H1 (cell line): ENCODE measurements at regions not wholly inside any gene's neighbourhood (a gene's known extent, or its start where the extent isn't known, plus 50 kb on each side); places are given as distances from the start of the nearest gene placed in this dataset.

Experiments
- BRCA1 ChIP-seq: IDR thresholded peaks from 2 replicates; pipeline ENCODE4 v1.6.1; 2012; ENCODE audit warnings: low read depth, low read length, improper control_type of control experiment
- CBX5 ChIP-seq: fragments of 300-800, 300-1000 bp; sonication (generic); IDR thresholded peaks from 2 replicates; pipeline ENCODE4 v1.7.1; 2016; ENCODE audit warnings: antibody characterized with exemption, low read length, low read depth
- CHD7 ChIP-seq: fragments of 300-600 bp; sonication (generic); IDR thresholded peaks from 2 replicates; pipeline ENCODE4 v1.7.1; 2012; ENCODE audit warnings: low read length, moderate library complexity, mild to moderate bottlenecking, inconsistent platforms; ENCODE audit not compliant: insufficient replicate concordance
- EGR1 ChIP-seq: IDR thresholded peaks from 2 replicates; pipeline ENCODE4 v1.6.1; 2011; ENCODE audit warnings: low read depth, low read length, borderline replicate concordance
- MAX ChIP-seq: IDR thresholded peaks from 2 replicates; pipeline ENCODE4 v1.6.1; 2012; ENCODE audit warnings: inconsistent platforms
- SAP30 ChIP-seq: fragments of 300-600 bp; sonication (generic); IDR thresholded peaks from 2 replicates; pipeline ENCODE4 v1.7.1; 2012; ENCODE audit warnings: low read length, moderate library complexity, mild to moderate bottlenecking, inconsistent platforms; ENCODE audit not compliant: insufficient read depth, insufficient replicate concordance
- SIX5 ChIP-seq: IDR thresholded peaks from 2 replicates; pipeline ENCODE4 v1.6.1; 2011; ENCODE audit warnings: mild to moderate bottlenecking, low read depth, low read length
- TCF12 ChIP-seq: IDR thresholded peaks from 2 replicates; pipeline ENCODE4 v1.6.1; 2011; ENCODE audit warnings: low read depth, mild to moderate bottlenecking, low read length

- TF ChIP-seq CHD7 (no peak), CBX5 (no peak), SIX5 (no peak), EGR1 (no peak), MAX (no peak), BRCA1 (no peak), TCF12 (no peak), SAP30 (no peak)
These were observed 559.3 kb upstream of the ARRDC4 start (continued) for GRCh38 chr15:97401195-97401594.
